SK-N-MC (cell line): ENCODE measurements at regions not wholly inside any gene's neighbourhood (a gene's known extent, or its start where the extent isn't known, plus 50 kb on each side); places are given as distances from the start of the nearest gene placed in this dataset.

Experiments
- EZH2 ChIP-seq: fragments of 200-600 bp; sonication (generic); IDR thresholded peaks from one replicate; pipeline ENCODE4 v1.6.1; 2017; ENCODE audit warnings: antibody characterized with exemption
- POLR2AphosphoS5 ChIP-seq: IDR thresholded peaks from 2 replicates; pipeline ENCODE4 v1.6.1; 2012; ENCODE audit warnings: mild to moderate bottlenecking, low read depth, low read length, borderline replicate concordance

DNA sequence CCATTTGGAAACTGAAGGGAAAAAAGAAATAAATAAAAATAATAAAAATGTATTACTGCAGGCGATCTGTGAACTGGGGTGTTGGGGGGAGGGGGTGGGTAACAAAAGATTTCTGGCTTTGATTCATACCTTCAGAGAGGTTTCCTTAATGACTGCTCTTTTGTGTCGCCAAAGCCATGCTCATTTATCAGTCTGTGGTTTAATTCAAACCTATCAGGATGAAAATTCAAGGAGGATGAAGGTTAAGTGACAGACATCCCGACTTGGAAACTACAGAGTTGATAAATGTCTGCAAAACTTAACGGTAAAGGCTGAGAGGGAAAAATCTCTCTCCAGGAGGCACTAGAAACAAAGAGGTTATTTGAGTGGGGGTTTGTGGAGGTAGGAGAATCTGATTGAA, 278.2 kb downstream of the PSAT1 start:
- TF ChIP-seq POLR2AphosphoS5 = no peak
- TF ChIP-seq EZH2 = no peak
